GM18505 (cell line): ENCODE measurements at regions not wholly inside any gene's neighbourhood (a gene's known extent, or its start where the extent isn't known, plus 50 kb on each side); places are given as distances from the start of the nearest gene placed in this dataset.

Experiments used
- ATAC-seq: cut with Tn5 transposase; IDR thresholded peaks from one replicate; pipeline ENCODE4 v1.9.1; 2021; ENCODE audit not compliant: unreplicated experiment
- POLR2A ChIP-seq: IDR thresholded peaks from 4 replicates; pipeline ENCODE4 v1.6.1; 2011; ENCODE audit warnings: borderline replicate concordance; ENCODE audit not compliant: insufficient read depth, insufficient read length; ENCODE audit errors: extremely low read depth

DNA sequence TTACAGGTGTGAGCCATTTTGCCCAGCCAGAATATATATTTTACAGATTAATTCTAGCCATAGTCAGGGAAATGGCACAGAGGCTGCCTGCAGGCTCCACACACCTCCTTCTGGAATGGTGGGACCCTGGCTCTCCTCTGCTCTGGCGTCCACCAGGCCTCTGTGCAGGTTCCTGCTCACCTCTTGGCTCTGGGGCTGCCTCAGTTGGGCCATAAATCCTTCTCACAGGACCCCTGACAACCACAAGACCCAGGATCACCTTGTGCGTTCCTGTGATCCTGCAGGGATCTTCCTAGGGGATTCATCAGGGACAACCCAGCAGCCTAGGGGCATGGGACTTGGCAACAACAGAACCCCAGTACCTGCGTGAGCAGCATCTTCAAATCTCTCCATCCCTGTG lies 93.0 kb upstream of the FSTL4 start:
- TF ChIP-seq POLR2A = no peak
- ATAC-seq = no peak

DNA sequence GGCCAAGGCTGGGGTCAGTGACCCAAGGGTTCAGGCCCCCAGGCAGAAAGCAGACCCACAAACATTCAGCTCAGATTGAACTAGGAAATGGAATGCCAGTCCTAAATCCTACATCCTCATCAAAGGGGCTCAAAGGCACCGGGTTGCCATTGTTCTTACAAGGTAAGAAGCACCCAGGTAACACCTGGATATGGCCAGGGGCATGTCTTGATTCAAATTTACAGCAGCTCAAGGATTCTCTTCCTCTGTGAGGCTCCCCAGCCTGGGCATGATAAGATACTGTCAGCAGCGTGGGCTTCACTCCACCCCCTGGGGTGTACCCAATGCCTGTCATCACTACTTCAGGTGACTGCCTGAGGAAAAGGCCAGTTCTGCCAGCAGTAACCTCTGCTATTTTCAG lies 92.1 kb upstream of the FSTL4 start:
- ATAC-seq = no peak
- no peak for TF ChIP-seq POLR2A

DNA sequence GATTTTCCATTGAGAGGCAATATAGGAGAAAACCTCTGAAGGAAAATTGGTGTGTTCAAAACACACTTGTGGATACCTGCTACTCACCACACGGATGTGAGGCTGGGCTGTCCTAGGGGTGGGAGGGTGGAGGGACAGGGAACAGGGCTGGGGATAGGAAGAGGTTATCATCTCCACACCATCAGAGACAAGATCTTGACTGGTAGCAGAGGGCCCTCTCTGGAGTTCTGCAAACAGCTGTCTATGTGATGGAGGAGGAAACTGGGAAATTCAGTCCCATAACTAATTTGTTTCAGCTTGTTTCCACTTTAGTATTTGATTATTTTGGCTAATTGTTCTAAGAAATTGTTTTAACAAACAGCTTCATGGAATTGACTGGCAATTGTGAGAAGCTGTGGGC lies 91.6 kb upstream of the FSTL4 start:
- no peak for TF ChIP-seq POLR2A
- ATAC-seq = no peak

DNA sequence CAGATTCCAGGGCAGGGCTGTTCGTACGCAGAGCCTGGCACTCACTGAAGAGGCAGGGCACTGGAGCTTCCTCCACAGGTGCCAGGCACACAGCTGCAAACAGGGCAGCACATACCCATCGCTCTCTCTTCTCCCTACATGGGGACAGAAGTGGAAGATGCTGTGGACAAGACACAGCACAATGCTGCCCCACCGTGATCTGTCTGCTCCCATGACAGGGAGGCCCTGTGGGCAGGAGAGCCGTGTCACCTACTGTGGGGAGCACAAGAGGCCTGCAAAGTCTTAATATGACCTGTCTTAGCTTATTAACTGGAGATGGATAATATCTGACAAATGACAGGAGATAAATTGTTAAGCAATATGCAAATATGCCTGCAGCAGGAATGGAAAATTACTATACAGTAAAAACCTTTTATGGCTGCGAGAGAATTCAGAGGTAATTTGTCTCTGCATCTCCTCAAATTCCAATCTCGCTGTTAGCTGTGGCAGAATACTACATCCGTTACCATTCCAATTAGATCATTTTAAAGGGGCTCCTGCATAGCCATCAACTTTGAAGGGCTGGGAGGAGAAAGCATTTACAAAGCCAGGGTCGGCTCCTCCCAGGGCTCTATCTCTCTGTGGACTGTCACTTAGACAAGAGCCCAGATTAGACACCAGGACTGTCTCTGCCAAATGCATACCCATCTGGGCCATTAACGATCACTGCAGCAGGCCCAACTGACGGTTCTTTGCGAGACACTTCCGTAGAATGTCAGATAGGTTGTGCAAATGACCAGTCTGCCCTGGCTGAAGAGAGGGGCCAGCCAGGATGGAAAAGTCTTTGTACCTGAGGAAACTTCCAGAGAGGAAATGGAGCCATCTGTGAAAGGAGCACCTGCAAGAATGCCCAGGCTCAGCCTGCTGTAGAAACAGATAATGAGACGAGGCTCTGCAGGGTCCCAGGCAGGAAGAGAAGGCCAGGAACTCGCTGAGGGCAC lies 90.7 kb upstream of the FSTL4 start:
- ATAC-seq = no peak
- no peak for TF ChIP-seq POLR2A

DNA sequence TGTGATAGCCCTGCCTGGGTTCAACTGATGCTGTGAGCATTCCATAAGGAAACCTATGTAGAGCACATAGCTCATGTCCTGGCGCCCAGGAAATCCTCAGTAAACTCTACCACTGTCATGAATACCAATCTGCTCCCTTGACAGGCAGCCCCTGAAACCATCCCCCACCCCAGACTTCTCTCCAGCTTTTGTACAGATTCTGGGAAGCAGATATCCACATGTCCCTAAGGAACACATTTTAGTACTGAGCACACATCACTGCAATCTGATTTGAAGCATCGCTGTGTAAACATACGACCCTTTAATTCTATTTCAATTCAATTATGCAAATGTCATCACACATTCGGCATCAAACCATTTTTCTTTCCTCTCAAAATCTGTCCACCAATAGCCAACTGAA lies 89.5 kb upstream of the FSTL4 start:
- no peak for ATAC-seq

DNA sequence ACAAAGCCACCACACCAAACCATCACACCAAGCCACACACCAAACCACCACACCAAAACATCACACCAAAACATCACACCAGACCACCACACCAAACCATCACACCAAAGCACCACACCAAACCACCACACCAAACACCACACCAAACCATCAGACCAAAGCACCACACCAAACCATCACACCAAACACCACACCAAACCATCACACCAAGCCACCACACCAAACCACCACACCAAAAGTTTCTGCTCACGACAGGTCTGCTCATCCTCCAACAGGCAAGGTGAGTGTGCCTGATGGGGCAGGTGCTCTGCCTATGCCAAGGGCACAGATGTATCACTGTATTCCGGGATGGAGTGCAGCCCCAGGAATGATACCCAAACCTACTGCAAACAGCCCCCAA lies 87.9 kb upstream of the FSTL4 start:
- no peak for TF ChIP-seq POLR2A
- no peak for ATAC-seq

More for the DNA sequence above, 89.5 kb upstream of the FSTL4 start:
- no peak for TF ChIP-seq POLR2A

DNA sequence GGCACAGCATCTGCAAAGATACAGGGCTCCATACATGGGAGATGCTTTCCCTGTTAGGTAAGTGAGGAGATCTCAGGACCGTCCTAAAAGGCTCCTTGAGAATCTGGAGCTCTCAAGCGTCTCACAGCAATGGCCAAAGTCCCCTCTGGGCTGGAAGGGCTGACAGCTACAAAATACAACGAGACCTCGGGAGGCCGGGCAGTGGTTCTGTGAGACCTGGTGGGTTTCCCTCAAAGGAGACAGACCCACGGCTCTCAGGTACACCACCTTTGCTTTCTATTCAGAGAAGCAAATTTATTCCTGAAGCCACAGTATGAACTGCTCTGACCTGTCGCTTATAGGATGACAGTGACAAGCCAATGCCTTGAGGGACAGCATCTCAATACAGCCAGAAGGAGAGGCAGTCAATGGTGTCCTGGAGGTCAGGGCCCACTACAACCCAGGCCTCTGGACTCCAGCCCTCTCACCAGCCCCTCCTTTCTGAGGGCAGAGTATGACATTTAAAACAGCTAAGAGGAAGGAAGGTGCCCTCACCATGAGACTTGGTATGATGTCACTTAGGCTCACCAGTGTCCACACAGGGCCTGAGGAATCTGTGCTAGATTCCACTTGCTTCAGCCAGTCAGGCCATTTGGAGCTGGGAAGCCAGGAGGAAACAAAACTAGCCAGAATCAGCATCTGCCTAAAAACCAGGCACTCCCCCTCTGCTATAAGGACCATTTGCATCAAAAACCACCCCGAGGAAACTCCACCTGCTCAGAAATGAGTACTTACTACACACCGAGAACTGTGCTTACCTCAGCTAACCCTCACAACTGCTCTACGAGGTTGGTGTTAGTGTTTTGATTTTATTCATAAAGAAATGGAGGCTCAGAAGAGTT lies 86.5 kb upstream of the FSTL4 start:
- TF ChIP-seq POLR2A = no peak
- no peak for ATAC-seq

DNA sequence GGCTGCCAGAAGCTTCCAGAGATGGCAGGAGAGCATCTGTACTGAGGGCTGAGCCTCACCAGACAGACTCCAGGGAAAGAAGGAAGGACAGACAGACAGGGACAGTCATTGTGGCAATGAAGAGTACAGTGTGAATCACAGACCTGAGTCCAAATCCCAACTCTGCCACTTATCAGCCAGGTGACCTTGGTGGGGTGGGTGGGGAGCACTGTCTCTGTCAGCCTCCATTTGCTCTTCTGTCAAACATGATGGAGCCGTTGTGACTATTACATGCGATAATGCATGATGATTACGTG lies 85.9 kb upstream of the FSTL4 start:
- no peak for ATAC-seq
- no peak for TF ChIP-seq POLR2A

DNA sequence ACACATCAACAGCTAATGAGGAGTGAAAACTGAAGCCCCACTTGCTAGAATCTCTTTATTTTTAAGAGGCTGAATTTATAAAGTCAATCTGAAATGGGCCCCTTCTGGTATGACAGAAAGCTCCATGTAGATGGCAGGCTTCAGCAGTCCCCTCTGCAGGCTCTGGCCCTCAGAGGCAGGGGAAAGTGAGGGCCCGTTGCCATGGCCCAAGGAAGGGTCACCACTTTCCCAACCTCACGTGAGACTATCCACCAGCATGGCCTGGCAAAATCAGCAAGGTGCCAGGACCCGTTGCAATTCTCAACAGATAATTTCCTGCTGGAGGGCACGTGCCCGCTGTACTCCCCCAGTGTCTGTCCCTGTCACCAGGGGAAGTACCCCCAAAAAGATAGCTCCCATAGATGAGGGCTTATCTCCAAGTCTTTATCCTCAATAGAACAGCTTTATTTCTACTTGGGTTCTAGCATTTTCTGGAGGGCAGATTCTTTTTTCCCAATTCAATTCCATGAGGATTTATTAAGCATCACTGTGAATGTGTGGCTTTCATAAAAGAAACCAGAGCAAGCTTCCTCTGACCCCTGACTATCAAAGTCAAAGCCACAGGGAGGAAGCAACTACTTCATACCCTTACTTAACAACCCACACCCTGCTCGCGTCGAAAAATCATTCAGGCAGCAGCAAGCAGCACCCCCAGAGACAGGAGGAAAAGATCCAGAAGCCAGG lies 85.4 kb upstream of the FSTL4 start:
- TF ChIP-seq POLR2A = no peak
- no peak for ATAC-seq

DNA sequence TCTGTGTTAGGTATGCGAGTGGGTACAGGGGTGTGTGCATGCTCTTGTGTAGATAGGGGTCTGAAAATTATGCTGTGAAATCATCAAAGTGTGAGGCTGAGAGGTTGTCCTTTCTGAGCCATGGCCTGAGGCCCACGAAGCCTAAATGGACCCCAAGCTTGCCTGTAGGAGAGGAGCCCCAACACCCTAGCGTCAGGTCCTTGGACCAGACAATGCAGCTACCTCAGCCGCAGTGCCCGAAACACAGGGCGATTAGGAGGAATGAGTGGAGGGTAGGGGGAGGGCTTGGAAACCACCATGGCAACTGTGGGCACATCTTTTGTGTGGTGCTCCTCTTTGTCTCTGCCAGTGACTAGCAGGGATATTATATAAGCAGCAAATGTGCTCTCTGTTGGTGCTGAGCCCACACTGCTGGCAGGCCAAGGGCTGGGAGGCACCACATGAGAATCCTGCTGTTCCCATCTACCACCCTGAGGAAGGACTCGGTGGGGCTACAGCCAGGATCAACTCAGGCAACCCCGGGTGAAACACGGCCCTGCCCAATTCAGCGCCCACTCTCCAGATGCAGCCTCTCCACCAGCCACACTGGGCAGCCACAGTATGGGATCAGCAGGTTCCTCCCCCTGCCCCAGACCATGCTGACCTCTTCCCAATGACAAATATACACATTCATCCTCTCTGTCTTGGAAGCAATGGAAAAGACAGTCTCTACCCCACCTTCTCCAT lies 84.6 kb upstream of the FSTL4 start:
- ATAC-seq = no peak
- TF ChIP-seq POLR2A = no peak

DNA sequence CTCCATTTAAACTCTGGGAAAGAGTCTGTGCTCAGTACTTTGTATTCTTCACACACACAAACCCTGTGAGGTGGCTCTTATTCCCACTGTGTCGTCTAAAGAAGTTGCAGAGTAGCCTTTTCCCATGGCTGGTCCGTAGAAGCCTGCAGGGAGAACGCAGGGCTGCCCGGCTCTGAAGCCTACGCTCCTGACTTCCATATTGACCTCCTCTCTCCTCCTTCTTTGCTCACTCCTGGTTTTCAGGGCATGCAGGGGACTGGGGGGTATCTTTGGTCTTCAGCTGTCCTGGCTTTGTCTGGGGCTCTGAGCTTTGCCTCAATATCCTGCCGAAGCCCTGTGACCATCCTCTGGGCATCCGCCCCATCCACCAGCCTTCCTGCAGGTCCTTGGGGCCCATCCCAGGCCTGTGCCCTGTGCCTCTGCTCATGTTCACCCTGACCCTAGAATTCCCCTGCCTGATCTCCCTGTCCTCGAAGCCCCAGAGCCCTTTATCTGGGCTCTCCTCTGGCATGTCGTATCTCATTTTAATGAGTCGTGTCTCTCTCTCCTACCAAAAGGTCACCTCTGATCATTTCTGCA lies 83.8 kb upstream of the FSTL4 start:
- TF ChIP-seq POLR2A = no peak
- ATAC-seq = no peak

DNA sequence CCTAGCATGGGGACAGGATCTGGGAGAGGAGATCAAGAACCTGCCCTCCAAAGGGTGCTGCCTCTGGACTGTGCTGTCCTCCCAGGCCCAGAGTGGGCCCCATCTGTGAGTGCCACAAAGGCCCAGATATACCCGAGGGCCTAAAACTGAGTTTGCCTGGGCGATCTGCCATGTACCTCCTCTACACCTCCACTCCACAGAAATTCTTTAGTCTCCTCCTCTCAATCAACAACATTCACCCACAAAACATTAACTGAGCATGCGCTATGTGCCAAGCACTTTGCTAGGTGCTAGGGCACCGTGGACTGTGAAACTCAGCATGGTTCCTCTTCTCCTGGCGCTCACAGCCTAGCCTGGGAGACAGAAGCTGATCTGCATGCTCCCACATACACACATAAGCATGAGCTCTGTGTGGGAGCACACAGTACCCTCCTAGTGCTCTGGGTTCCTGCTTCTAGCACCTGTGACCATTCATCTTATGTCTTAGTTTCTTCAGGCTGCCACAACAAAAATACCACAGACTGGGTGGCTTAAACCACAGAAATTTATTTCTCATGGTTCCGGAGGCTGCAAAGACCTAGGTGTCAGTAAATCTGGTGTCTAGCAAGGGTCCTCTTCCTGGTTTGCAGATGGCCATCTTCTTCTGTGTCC lies 82.0 kb upstream of the FSTL4 start:
- ATAC-seq = no peak
- no peak for TF ChIP-seq POLR2A
